Gastroesophageal sphincter (tissue), 4 donors: ENCODE measurements at regions not wholly inside any gene's neighbourhood (a gene's known extent, or its start where the extent isn't known, plus 50 kb on each side); places are given as distances from the start of the nearest gene placed in this dataset.
A peak's percentile ranks its signal among the peaks of the same experiment; 100 is the strongest.

Source experiments
- ATAC-seq: fragments of 150-250 bp; one replicate; pipeline ENCODE4 v1.9.1; 2016; ENCODE audit warnings: mild to moderate bottlenecking, moderate library complexity
- H3K27ac ChIP-seq, 4 donors: fragments of 200-600 bp; sonication (generic) in 3 of 4; 1 replicate in 3 of 4; 2 replicates in 1 of 4; pipeline ENCODE4 v1.5.1; 2016 to 2019
- H3K27me3 ChIP-seq: fragments of 200-600 bp; sonication (generic); one replicate; pipeline ENCODE4 v1.5.1; 2019
- H3K36me3 ChIP-seq, 2 donors: fragments of 200-600 bp; sonication (generic); one replicate each; pipeline ENCODE4 v1.5.1; 2019; ENCODE audit warnings: control low read depth in 1 of 2
- H3K4me1 ChIP-seq, 3 donors: fragments of 200-600 bp; sonication (generic); 1 replicate in 2 of 3; 2 replicates in 1 of 3; pipeline ENCODE4 v1.5.1; 2016 to 2019; ENCODE audit warnings: control low read depth in 2 of 3
- H3K4me3 ChIP-seq, 2 donors: fragments of 200-600 bp; sonication (generic); one replicate each; pipeline ENCODE4 v1.5.1; 2019; ENCODE audit warnings: mild to moderate bottlenecking in 1 of 2, moderate library complexity in 1 of 2
- H3K9me3 ChIP-seq, 3 donors: fragments of 200-600 bp; sonication (generic); one replicate each; pipeline ENCODE4 v1.5.1; 2017 to 2019; ENCODE audit warnings: control low read depth in 2 of 3
- CTCF ChIP-seq, 4 experiments: fragments of 200-600 bp in 2 of 4; fragments of 450-650 bp in 2 of 4; sonication (generic) in 1 of 4; IDR thresholded peaks; one replicate each; pipeline ENCODE4 v1.5.1; 2017 to 2019; ENCODE audit warnings: antibody characterized with exemption in 4 of 4, mild to moderate bottlenecking in 2 of 4, moderate library complexity in 2 of 4
- EP300 ChIP-seq: sonication (generic); formaldehyde crosslinking; IDR thresholded peaks from one replicate; pipeline ENCODE4 v1.6.1; 2017; ENCODE audit warnings: antibody characterized with exemption, mild to moderate bottlenecking
- POLR2A ChIP-seq, 2 donors: fragments of 450-650 bp; IDR thresholded peaks; one replicate each; pipeline ENCODE4 v1.6.1; 2017; ENCODE audit warnings: antibody characterized with exemption in 2 of 2, mild to moderate bottlenecking in 2 of 2, moderate library complexity in 1 of 2
- POLR2AphosphoS5 ChIP-seq: sonication (generic); formaldehyde crosslinking; IDR thresholded peaks from one replicate; pipeline ENCODE4 v1.6.1; 2017; ENCODE audit warnings: antibody characterized with exemption
- WGBS, 2 donors: methylation state at CpG; one replicate each; pipeline ENCODE4 v1.1.5; 2018; ENCODE audit warnings: low coverage in 1 of 2; 5-methylcytosine and 5-hydroxymethylcytosine counted together

- no peaks in the 10 kb centered on the region for H3K27me3 ChIP-seq
- peak; percentile 71 for ATAC-seq
- no peak for TF ChIP-seq EP300
- peak; percentile 28 for TF ChIP-seq POLR2AphosphoS5
- no peaks in the 10 kb centered on the region for H3K9me3 ChIP-seq
- 82% methylated on average over 2 of the region's 3 CpGs; no CpG with 5 or more reads in 1 of the 2 donors for WGBS, 2 donors
- no peaks in the 10 kb centered on the region for H3K36me3 ChIP-seq
- peaks cover 20 to 40% (median 23%) of the 10 kb centered on the region in 3 donors for H3K4me1 ChIP-seq
- no peak overlapping the region for H3K4me3 ChIP-seq
- H3K27ac ChIP-seq, result peak overlapping the region; percentile 65 to 85 (median 82)
These were observed 180.5 kb upstream of the ZBED5 start for GRCh38 chr11:11038352-11038751.

GRCh38 chr11:11036848-11037732 lies 179.2 kb upstream of the ZBED5 start:
- H3K36me3 ChIP-seq, result no peaks in the 10 kb centered on the region
- 48 to 87% methylated on average over 2 to 3 of the region's 5 CpGs for WGBS, 2 donors
- TF ChIP-seq EP300 (no peak), CTCF (IDR thresholded peaks at IDR 0.05) (peak; percentile 66 to 78 (median 72))
- H3K27ac ChIP-seq, result peak overlapping the region; percentile 65 to 85 (median 82)
- no peaks in the 10 kb centered on the region for H3K9me3 ChIP-seq
- H3K4me3 ChIP-seq, result no peak overlapping the region
- peaks cover 20 to 40% (median 23%) of the 10 kb centered on the region in 3 donors for H3K4me1 ChIP-seq
- ATAC-seq, result peak; percentile 52
- no peaks in the 10 kb centered on the region for H3K27me3 ChIP-seq

- Histone ChIP-seq H3K27me3 (no peaks in the 10 kb centered on the region), H3K4me1 (peaks cover 20 to 37% (median 23%) of the 10 kb centered on the region in 3 donors), H3K4me3 (no peak overlapping the region), H3K36me3 (no peaks in the 10 kb centered on the region), H3K9me3 (no peaks in the 10 kb centered on the region), H3K27ac (peak overlapping the region in 3 of 4 donors; percentile 81 to 85 (median 82))
- no peak for TF ChIP-seq POLR2A (IDR thresholded peaks at IDR 0.05)
- TF ChIP-seq POLR2AphosphoS5, result no peak
- TF ChIP-seq CTCF (IDR thresholded peaks at IDR 0.05), result no peak
- no peak for TF ChIP-seq EP300
- WGBS, 2 donors, result 87 to 100% methylated on average over 1 to 3 of the region's 3 CpGs
- ATAC-seq, result peak; percentile 21
These were observed 178.5 kb upstream of the ZBED5 start for GRCh38 chr11:11036185-11036847.

- H3K9me3 ChIP-seq, result no peaks in the 10 kb centered on the region
- no peak overlapping the region for H3K27ac ChIP-seq
- no peak for TF ChIP-seq EP300
- H3K36me3 ChIP-seq, result no peaks in the 10 kb centered on the region
- no peak overlapping the region for H3K4me3 ChIP-seq
- H3K4me1 ChIP-seq, result peaks cover 20 to 37% (median 23%) of the 10 kb centered on the region in 3 donors
- no peak for ATAC-seq
- 80% methylated on average over 1 of the region's 1 CpG; no CpG with 5 or more reads in 1 of the 2 donors for WGBS, 2 donors
- H3K27me3 ChIP-seq, result no peaks in the 10 kb centered on the region
These were observed 177.5 kb upstream of the ZBED5 start for GRCh38 chr11:11035331-11035730.

GRCh38 chr11:11034476-11034875 lies 176.6 kb upstream of the ZBED5 start:
- 80 to 90% methylated on average over 5 of the region's 5 CpGs for WGBS, 2 donors
- peaks cover 19 to 31% (median 19%) of the 10 kb centered on the region in 3 donors for H3K4me1 ChIP-seq

More at GRCh38 chr11:11034476-11034875, 176.6 kb upstream of the ZBED5 start:
- Histone ChIP-seq H3K9me3 (no peaks in the 10 kb centered on the region), H3K4me3 (no peak overlapping the region), H3K27me3 (no peaks in the 10 kb centered on the region), H3K27ac (no peak overlapping the region), H3K36me3 (no peaks in the 10 kb centered on the region)
- ATAC-seq, result no peak
- TF ChIP-seq EP300 (no peak), CTCF (IDR thresholded peaks at IDR 0.05) (no peak), POLR2A (IDR thresholded peaks at IDR 0.05) (no peak), POLR2AphosphoS5 (no peak)
